ENCODE measurements at regions not wholly inside any gene's neighbourhood (a gene's known extent, or its start where the extent isn't known, plus 50 kb on each side); places are given as distances from the start of the nearest gene placed in this dataset.

DNA sequence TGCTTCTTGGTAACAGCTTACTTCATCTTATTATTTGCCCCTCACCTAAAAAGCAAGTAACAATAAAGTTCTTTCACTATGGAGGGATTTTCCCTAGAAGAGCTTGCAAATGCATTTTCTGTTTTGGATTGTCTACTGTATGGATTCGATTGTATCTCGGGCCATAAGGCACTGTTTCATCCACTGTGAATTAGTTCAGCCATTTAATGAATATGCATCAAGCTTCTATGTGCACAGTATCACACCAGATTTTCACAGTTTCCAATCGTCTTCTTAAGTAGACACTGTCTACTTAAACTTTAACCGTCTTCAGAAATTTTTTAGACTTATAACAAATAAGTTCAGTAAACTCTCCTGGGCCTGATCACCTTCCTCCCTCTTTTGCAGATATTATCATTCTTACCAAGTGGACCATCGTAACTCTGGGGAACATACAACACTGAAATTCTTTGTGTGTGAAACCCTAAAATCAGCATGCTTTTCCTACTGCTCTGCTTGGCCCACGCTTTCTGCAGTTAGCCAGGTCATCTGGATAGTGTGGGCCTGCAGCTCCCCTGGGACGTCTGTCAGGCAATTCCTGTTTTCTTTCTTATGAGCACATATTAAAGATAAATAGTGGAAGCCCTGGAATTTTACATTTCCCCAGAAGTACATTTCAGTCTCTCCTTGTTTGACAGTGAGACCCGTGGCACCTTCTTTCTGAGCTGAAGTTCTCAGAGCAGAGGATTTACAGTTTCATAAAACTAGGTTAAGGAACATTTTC, 136.5 kb upstream of the PDE10A start:
- DNase-seq (ENCODE audit: low read depth) (no peak), FAIRE-seq (no peak)
- Histone ChIP-seq H3K36me3 (ENCODE audit: control insufficient read depth, insufficient read depth, low read length) (no peaks in the 10 kb centered on the region), H3K4me3 (ENCODE audit: low read depth, low read length) (no peak overlapping the region), H3K27me3 (ENCODE audit: control insufficient read depth, insufficient read depth, low read length) (peaks cover 2% of the 10 kb centered on the region)
- TF ChIP-seq, protein P1, sequence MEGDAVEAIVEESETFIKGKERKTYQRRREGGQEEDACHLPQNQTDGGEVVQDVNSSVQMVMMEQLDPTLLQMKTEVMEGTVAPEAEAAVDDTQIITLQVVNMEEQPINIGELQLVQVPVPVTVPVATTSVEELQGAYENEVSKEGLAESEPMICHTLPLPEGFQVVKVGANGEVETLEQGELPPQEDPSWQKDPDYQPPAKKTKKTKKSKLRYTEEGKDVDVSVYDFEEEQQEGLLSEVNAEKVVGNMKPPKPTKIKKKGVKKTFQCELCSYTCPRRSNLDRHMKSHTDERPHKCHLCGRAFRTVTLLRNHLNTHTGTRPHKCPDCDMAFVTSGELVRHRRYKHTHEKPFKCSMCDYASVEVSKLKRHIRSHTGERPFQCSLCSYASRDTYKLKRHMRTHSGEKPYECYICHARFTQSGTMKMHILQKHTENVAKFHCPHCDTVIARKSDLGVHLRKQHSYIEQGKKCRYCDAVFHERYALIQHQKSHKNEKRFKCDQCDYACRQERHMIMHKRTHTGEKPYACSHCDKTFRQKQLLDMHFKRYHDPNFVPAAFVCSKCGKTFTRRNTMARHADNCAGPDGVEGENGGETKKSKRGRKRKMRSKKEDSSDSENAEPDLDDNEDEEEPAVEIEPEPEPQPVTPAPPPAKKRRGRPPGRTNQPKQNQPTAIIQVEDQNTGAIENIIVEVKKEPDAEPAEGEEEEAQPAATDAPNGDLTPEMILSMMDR (IDR thresholded peaks at IDR 0.05; ENCODE audit: insufficient read depth, low read length, severe bottlenecking): no peak

GRCh38 chr6:165798991-165799390, 135.9 kb upstream of the PDE10A start:
- TF ChIP-seq, protein P1 (IDR thresholded peaks at IDR 0.05; ENCODE audit: insufficient read depth, low read length, severe bottlenecking): no peak
- no peak for DNase-seq (ENCODE audit: low read depth)
- Histone ChIP-seq H3K27me3 (ENCODE audit: control insufficient read depth, insufficient read depth, low read length) (peaks cover 2% of the 10 kb centered on the region), H3K4me3 (ENCODE audit: low read depth, low read length) (no peak overlapping the region), H3K36me3 (ENCODE audit: control insufficient read depth, insufficient read depth, low read length) (no peaks in the 10 kb centered on the region)
- no peak for FAIRE-seq

GRCh38 chr6:165794179-165794601, 131.1 kb upstream of the PDE10A start:
- Histone ChIP-seq H3K27me3 (ENCODE audit: control insufficient read depth, insufficient read depth, low read length) (no peaks in the 10 kb centered on the region), H3K4me3 (ENCODE audit: low read depth, low read length) (no peak overlapping the region), H3K36me3 (ENCODE audit: control insufficient read depth, insufficient read depth, low read length) (no peaks in the 10 kb centered on the region)
- DNase-seq (ENCODE audit: low read depth) (no peak), FAIRE-seq (peak; percentile 58)
- TF ChIP-seq, protein P1 (IDR thresholded peaks at IDR 0.05; ENCODE audit: insufficient read depth, low read length, severe bottlenecking): no peak

DNA sequence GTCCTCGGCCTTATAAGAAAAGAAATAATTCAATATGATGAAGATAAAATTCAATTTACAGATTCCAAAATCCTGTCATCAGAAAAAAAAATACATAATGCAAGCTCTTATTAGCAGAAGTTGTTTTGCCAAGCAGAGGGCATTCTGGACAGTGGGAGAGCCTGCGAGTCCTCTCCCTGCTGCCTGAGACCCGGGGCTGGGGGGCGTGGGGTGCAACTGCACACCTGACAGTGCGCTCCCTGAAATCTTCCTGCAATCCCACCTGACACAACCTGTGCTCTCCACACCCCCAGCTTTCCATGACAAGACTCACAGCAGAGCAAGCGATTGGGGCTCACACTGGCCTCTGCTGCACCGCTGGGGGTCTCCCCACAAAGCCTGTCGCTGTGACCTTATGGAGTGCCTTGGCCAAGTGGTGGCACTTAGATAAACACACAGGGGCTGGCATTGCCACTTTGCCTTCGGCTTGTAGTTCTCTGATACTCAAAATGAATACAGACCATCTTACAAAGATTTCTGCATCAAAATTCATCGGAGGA, 130.3 kb upstream of the PDE10A start:
- DNase-seq (ENCODE audit: low read depth): no peak
- no peak for FAIRE-seq
- Histone ChIP-seq H3K4me3 (ENCODE audit: low read depth, low read length) (no peak overlapping the region), H3K36me3 (ENCODE audit: control insufficient read depth, insufficient read depth, low read length) (no peaks in the 10 kb centered on the region), H3K27me3 (ENCODE audit: control insufficient read depth, insufficient read depth, low read length) (no peaks in the 10 kb centered on the region)
- TF ChIP-seq, protein P1 (IDR thresholded peaks at IDR 0.05; ENCODE audit: insufficient read depth, low read length, severe bottlenecking): no peak

- Histone ChIP-seq H3K27me3 (ENCODE audit: control insufficient read depth, insufficient read depth, low read length) (no peaks in the 10 kb centered on the region), H3K36me3 (ENCODE audit: control insufficient read depth, insufficient read depth, low read length) (no peaks in the 10 kb centered on the region), H3K4me3 (ENCODE audit: low read depth, low read length) (no peak overlapping the region)
- DNase-seq (ENCODE audit: low read depth) (no peak), FAIRE-seq (no peak)
- TF ChIP-seq, protein P1 (IDR thresholded peaks at IDR 0.05; ENCODE audit: insufficient read depth, low read length, severe bottlenecking): no peak
These were observed 128.9 kb upstream of the PDE10A start for GRCh38 chr6:165791876-165792437.
